SU-DHL-6 (cell line): ENCODE measurements at regions not wholly inside any gene's neighbourhood (a gene's known extent, or its start where the extent isn't known, plus 50 kb on each side); places are given as distances from the start of the nearest gene placed in this dataset.

ENCODE experiments used
- H2AFZ ChIP-seq: fragments of 200-600 bp; sonication (generic); 2 replicates; pipeline ENCODE4 v1.6.1; 2014; ENCODE audit warnings: low read depth, mild to moderate bottlenecking, moderate library complexity, mixed read lengths, antibody characterized with exemption, low read length; ENCODE audit not compliant: severe bottlenecking
- H3F3A ChIP-seq: fragments of 200-600 bp; shearing (Covaris generic); 2 replicates; pipeline ENCODE4 v1.6.0; 2016; ENCODE audit warnings: antibody characterized with exemption, mild to moderate bottlenecking; ENCODE audit not compliant: insufficient read depth
- H3K27ac ChIP-seq: fragments of 200-600 bp; sonication (generic); 2 replicates; pipeline ENCODE4 v1.5.1; 2016; ENCODE audit warnings: low read depth, mild to moderate bottlenecking, low read length, moderate library complexity, mixed read lengths
- H3K27me3 ChIP-seq: fragments of 200-600 bp; sonication (generic), shearing (Covaris generic); 2 replicates; pipeline ENCODE4 v1.6.0; 2014; ENCODE audit warnings: mild to moderate bottlenecking, low read length
- H3K36me3 ChIP-seq: fragments of 200-600 bp; sonication (generic); 2 replicates; pipeline ENCODE4 v1.6.1; 2014; ENCODE audit warnings: mild to moderate bottlenecking, low read length, mixed read lengths
- H3K4me2 ChIP-seq: fragments of 300-600, 200-600 bp; shearing (Covaris generic), sonication (generic); 2 replicates; pipeline ENCODE4 v1.6.0; 2014; ENCODE audit warnings: low read length, low read depth, mild to moderate bottlenecking; ENCODE audit not compliant: poor library complexity, severe bottlenecking
- H3K4me3 ChIP-seq: fragments of 200-600 bp; sonication (generic); 2 replicates; pipeline ENCODE4 v1.5.1; 2014; ENCODE audit warnings: antibody characterized with exemption, low read length, mild to moderate bottlenecking, mixed read lengths; ENCODE audit not compliant: insufficient read depth, poor library complexity, severe bottlenecking
- H3K79me2 ChIP-seq: fragments of 200-600 bp; sonication (generic); 2 replicates; pipeline ENCODE4 v1.6.1; 2014; ENCODE audit warnings: mild to moderate bottlenecking, low read length, moderate library complexity; ENCODE audit not compliant: insufficient read depth
- H3K9ac ChIP-seq: fragments of 200-600 bp; sonication (generic); 2 replicates; pipeline ENCODE4 v1.7.0; 2014; ENCODE audit warnings: mild to moderate bottlenecking, low read length
- H3K9me2 ChIP-seq: fragments of 200-600 bp; sonication (generic); replicated peaks from 2 replicates; pipeline ENCODE4 v1.6.1; 2014; ENCODE audit warnings: low read length; ENCODE audit not compliant: insufficient read depth
- H3K9me3 ChIP-seq: fragments of 200-600 bp; sonication (generic); 2 replicates; pipeline ENCODE4 v1.6.1; 2014; ENCODE audit warnings: low read length, mixed read lengths; ENCODE audit not compliant: insufficient read depth
- H4K20me1 ChIP-seq: fragments of 200-600 bp; sonication (generic); 2 replicates; pipeline ENCODE4 v1.6.1; 2014; ENCODE audit warnings: low read depth, mild to moderate bottlenecking, antibody characterized with exemption, low read length, moderate library complexity, mixed read lengths
- CTCF ChIP-seq: fragments of 200-600 bp; sonication (generic); IDR thresholded peaks from one replicate; pipeline ENCODE4 v1.5.1; 2017; ENCODE audit warnings: antibody characterized with exemption, mild to moderate bottlenecking, low read length, moderate library complexity; ENCODE audit not compliant: insufficient read depth, poor library complexity, severe bottlenecking
- EZH2phosphoT487 ChIP-seq: fragments of 200-600 bp; sonication (generic), shearing (Covaris generic); conservative IDR thresholded peaks from 2 replicates; pipeline ENCODE4 v1.6.1; 2018; ENCODE audit warnings: mild to moderate bottlenecking, antibody characterized with exemption, low read length, moderate library complexity, mixed read lengths

- Histone ChIP-seq H3K9ac (no peak overlapping the region), H2AFZ (no peak overlapping the region), H3K27me3 (no peaks in the 10 kb centered on the region), H3F3A (no peaks in the 10 kb centered on the region), H3K27ac (no peak overlapping the region), H3K9me3 (peaks cover 7% of the 10 kb centered on the region; the same call in 1 of the 2 replicates), H4K20me1 (no peaks in the 10 kb centered on the region), H3K36me3 (no peaks in the 10 kb centered on the region), H3K9me2 (no peaks in the 10 kb centered on the region), H3K4me2 (no peak overlapping the region), H3K79me2 (no peaks in the 10 kb centered on the region), H3K4me3 (no peak overlapping the region)
- TF ChIP-seq CTCF = no peak
Measured at GRCh38 chr17:45731459-45731858, 52.7 kb upstream of the CRHR1 start.

- H3K4me2 ChIP-seq = no peak overlapping the region
- H3K9ac ChIP-seq = no peak overlapping the region
- no peaks in the 10 kb centered on the region for H4K20me1 ChIP-seq
- H3K27me3 ChIP-seq = no peaks in the 10 kb centered on the region
- H3K9me2 ChIP-seq = no peaks in the 10 kb centered on the region
- no peak overlapping the region for H2AFZ ChIP-seq
- no peaks in the 10 kb centered on the region for H3F3A ChIP-seq
- no peak for TF ChIP-seq EZH2phosphoT487
- TF ChIP-seq CTCF = no peak
- no peak overlapping the region for H3K4me3 ChIP-seq
- H3K9me3 ChIP-seq = peaks cover 7% of the 10 kb centered on the region; the same call in 1 of the 2 replicates
- H3K36me3 ChIP-seq = no peaks in the 10 kb centered on the region
- no peak overlapping the region for H3K27ac ChIP-seq
- H3K79me2 ChIP-seq = no peaks in the 10 kb centered on the region
Measured at GRCh38 chr17:45732926-45733505, 51.1 kb upstream of the CRHR1 start.

- no peak overlapping the region for H3K4me2 ChIP-seq
Measured at GRCh38 chr17:45733781-45734180, 50.3 kb upstream of the CRHR1 start.

More at GRCh38 chr17:45733781-45734180, 50.3 kb upstream of the CRHR1 start:
- no peaks in the 10 kb centered on the region for H3K36me3 ChIP-seq
- H3K9ac ChIP-seq = no peak overlapping the region
- H2AFZ ChIP-seq = no peak overlapping the region
- H3K27me3 ChIP-seq = no peaks in the 10 kb centered on the region
- no peak for TF ChIP-seq CTCF
- no peak for TF ChIP-seq EZH2phosphoT487
- peaks cover 7% of the 10 kb centered on the region; the same call in 1 of the 2 replicates for H3K9me3 ChIP-seq
- H3K9me2 ChIP-seq = no peaks in the 10 kb centered on the region
- no peaks in the 10 kb centered on the region for H3F3A ChIP-seq
- H3K27ac ChIP-seq = no peak overlapping the region
- no peaks in the 10 kb centered on the region for H4K20me1 ChIP-seq
- H3K79me2 ChIP-seq = no peaks in the 10 kb centered on the region
- no peak overlapping the region for H3K4me3 ChIP-seq
